Heart right ventricle (tissue), 16 donors: ENCODE measurements at regions not wholly inside any gene's neighbourhood (a gene's known extent, or its start where the extent isn't known, plus 50 kb on each side); places are given as distances from the start of the nearest gene placed in this dataset.

Experiments used
- ATAC-seq, 8 donors: fragments of 200-7000 bp; cut with Tn5 transposase; one replicate each; pipeline ENCODE4 v1.9.1; 2020; ENCODE audit warnings: mild to moderate bottlenecking in 8 of 8, moderate library complexity in 8 of 8, moderate number of reproducible peaks in 1 of 8
- DNase-seq, 2 donors: peaks; one replicate each; pipeline ENCODE4 v3.0.0-alpha.2; 2020
- H3K27ac ChIP-seq, 10 donors: fragments of 200-600 bp; sonication (generic) in 2 of 10; one replicate each; pipeline versions ENCODE4 v1.5.0 to v1.8.0; 2020 to 2022; ENCODE audit warnings: mild to moderate bottlenecking in 3 of 10
- H3K27me3 ChIP-seq, 7 donors: fragments of 200-600 bp; one replicate each; pipeline ENCODE4 v1.8.0; 2021 to 2022; ENCODE audit warnings: mild to moderate bottlenecking in 2 of 7
- H3K36me3 ChIP-seq, 9 donors: fragments of 200-600 bp; sonication (generic) in 1 of 9; one replicate each; pipeline versions ENCODE4 v1.5.0 to v1.8.0; 2020 to 2022; ENCODE audit warnings: mild to moderate bottlenecking in 2 of 9
- H3K4me1 ChIP-seq, 9 donors: fragments of 200-600 bp; sonication (generic) in 1 of 9; one replicate each; pipeline versions ENCODE4 v1.5.0 to v1.8.0; 2020 to 2022; ENCODE audit warnings: mild to moderate bottlenecking in 4 of 9
- H3K4me3 ChIP-seq, 10 donors: fragments of 200-600 bp; sonication (generic) in 2 of 10; one replicate each; pipeline versions ENCODE4 v1.5.0 to v1.8.0; 2020 to 2022; ENCODE audit warnings: mild to moderate bottlenecking in 7 of 10, moderate library complexity in 2 of 10
- H3K9me3 ChIP-seq, 11 donors: fragments of 200-600 bp in 10 of 11; sonication (generic) in 2 of 11; one replicate each; pipeline versions ENCODE4 v1.5.0 to v1.8.0; 2013 to 2022; ENCODE audit warnings: mild to moderate bottlenecking in 2 of 11, control low read depth in 1 of 11, moderate library complexity in 1 of 11
- WGBS, 2 donors: extraction: QIAGEN DNeasy Blood & Tissue Kit; methylation state at CpG; one replicate each; pipeline ENCODE4 v1.1.7; 2013; ENCODE audit warnings: inconsistent platforms in 1 of 2; 5-methylcytosine and 5-hydroxymethylcytosine counted together
- intact Hi-C, 10 donors: fragments of 100-400 bp; cut with DNase I; formaldehyde crosslinking; loops; one replicate each; pipeline versions ENCODE4 v1.11.1 to v1.14.2; 2022
- TF ChIP-seq, protein P1 (sequence below), 9 donors: fragments of 200-600 bp; sonication (generic) in 2 of 9; IDR thresholded peaks; one replicate each; pipeline versions ENCODE4 v1.5.0 to v1.8.0; 2021 to 2022; ENCODE audit warnings: antibody characterized with exemption in 9 of 9, mild to moderate bottlenecking in 5 of 9, moderate library complexity in 1 of 9
- donor health status: Arrhythmogenic right ventricular cardiomyopathy.
- donor health status: ischemic (EF 13 %, LVEDD 7.1; RV severe dilation, severe dysfunction).
- donor health status: healthy with polysubstance abuse.
- donor health status: DM: no; HTN: yes; CAD: no.
- donor health status: DM: no; HTN: no; CAD: no.
- donor health status: ischemic (EF 25% LVEDD 6.9; RV normal size, moderate dysfunction).
- donor health status: ischemic (EF 25% LVEDD 5.7; RV mildly dilated, moderate dysfunction).
- donor health status: healthy.
- donor health status: DM: yes; HTN: yes; CAD: no.
- donor health status: Ischemic cardiomyopathy.
- donor health status: ischemic (EF 35%, LVEDD 5.7; RV mildly dilated, moderate dysfunction).
- donor health status: nonischemic (EF 11% LVEDD 7.7; RV severe dilation, severe dysfunction).
- donor health status: DM: yes; HTN: yes; CAD: no.
- donor health status: PGD.
- donor health status: ischemic (EF 29% LVEDD 5.4; RV normal size, mild dysfunction).
- donor health status: nonischemic (EF 23%, LVEDD 6.1; RV moderate dilation, normal function).

DNA sequence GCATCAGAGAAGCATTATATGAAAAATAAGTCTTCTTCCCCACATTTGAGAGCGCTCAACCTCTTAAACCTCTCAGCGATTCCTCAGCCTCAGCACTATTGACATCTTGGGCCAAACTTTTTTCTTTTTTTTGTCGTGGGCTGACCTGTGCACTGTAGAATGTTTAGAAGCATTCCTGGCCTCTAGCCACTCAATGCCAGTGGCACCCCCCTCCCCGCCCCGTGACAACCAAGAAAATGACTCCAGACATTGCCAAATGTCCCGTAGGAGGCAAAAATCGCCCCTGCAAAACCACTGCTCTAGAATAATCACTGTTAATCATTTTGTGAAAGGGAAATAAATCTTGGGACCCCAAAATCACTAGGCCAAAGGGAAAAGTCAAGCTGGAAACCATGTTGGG, 129.1 kb upstream of the BOD1 start:
- 85 to 86% methylated on average over 7 of the region's 7 CpGs for WGBS, 2 donors
- no peak for ATAC-seq
- TF ChIP-seq, protein P1, sequence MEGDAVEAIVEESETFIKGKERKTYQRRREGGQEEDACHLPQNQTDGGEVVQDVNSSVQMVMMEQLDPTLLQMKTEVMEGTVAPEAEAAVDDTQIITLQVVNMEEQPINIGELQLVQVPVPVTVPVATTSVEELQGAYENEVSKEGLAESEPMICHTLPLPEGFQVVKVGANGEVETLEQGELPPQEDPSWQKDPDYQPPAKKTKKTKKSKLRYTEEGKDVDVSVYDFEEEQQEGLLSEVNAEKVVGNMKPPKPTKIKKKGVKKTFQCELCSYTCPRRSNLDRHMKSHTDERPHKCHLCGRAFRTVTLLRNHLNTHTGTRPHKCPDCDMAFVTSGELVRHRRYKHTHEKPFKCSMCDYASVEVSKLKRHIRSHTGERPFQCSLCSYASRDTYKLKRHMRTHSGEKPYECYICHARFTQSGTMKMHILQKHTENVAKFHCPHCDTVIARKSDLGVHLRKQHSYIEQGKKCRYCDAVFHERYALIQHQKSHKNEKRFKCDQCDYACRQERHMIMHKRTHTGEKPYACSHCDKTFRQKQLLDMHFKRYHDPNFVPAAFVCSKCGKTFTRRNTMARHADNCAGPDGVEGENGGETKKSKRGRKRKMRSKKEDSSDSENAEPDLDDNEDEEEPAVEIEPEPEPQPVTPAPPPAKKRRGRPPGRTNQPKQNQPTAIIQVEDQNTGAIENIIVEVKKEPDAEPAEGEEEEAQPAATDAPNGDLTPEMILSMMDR (IDR thresholded peaks at IDR 0.05), result no peak
- DNase-seq, result no peak
- Histone ChIP-seq H3K27me3 (no peaks in the 10 kb centered on the region), H3K27ac (no peak overlapping the region), H3K4me3 (no peak overlapping the region), H3K36me3 (no peaks in the 10 kb centered on the region), H3K9me3 (no peaks in the 10 kb centered on the region), H3K4me1 (peaks cover 0 to 20% (median 0%) of the 10 kb centered on the region in 9 donors)
- intact Hi-C loops, result no loop called here

DNA sequence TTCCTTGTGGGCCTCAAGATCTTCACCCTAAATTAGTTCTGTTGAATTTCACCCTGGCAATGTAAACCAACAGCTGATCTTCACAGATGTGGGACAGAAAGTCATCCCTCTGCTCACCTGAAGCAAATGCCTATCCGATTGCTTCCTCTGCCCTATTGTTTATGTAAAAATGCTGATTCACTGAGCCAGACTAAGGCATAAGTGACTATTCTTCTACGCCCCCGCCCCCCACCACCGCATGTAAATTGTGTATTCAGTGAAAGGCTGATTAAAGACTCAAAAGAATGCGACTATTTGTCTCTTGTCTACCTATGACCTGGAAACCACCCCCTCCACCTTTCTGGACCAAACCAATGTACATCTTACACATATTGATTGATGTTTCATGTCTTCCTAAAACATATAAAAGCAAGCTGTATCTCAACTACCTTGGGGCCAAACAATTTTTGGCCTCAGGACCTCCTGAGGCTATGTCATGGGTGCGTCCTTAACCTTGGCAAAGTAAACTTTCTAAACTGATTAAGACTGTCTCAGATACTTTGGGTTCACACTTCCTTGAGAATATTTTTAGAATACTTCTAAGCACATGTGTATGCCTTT, 129.7 kb upstream of the BOD1 start:
- H3K36me3 ChIP-seq, result no peaks in the 10 kb centered on the region
- no peaks in the 10 kb centered on the region for H3K9me3 ChIP-seq
- WGBS, 2 donors, result 80 to 90% methylated on average over 6 of the region's 6 CpGs
- DNase-seq (no peak), ATAC-seq (no peak)
- H3K4me1 ChIP-seq, result peaks cover 0 to 20% (median 0%) of the 10 kb centered on the region in 9 donors
- TF ChIP-seq, protein P1 (IDR thresholded peaks at IDR 0.05), result no peak
- H3K27me3 ChIP-seq, result no peaks in the 10 kb centered on the region
- H3K27ac ChIP-seq, result no peak overlapping the region
- H3K4me3 ChIP-seq, result no peak overlapping the region
- intact Hi-C loops, result no loop called here

DNA sequence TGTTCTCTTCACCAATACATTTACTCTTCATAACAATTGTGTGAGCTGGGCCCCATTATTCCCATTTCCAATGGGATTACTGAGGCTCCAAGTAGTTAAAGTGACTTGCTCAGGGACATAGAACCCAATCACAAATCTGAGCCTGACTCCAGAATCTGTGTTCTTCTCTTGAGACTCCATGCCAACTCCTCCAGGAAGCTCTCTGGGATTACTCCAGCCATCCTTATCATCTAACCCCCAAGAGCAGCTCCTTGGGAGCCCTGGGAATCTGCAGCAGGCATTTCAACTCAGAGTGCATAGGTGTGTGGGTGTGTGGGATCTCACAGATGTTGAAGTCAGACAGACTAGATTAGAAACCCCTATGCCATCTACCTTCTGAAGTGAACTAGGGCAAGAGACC, 131.4 kb upstream of the BOD1 start:
- H3K9me3 ChIP-seq, result no peaks in the 10 kb centered on the region
- H3K36me3 ChIP-seq, result no peaks in the 10 kb centered on the region
- TF ChIP-seq, protein P1 (IDR thresholded peaks at IDR 0.05), result no peak
- H3K27ac ChIP-seq, result no peak overlapping the region
- no peaks in the 10 kb centered on the region for H3K27me3 ChIP-seq
- H3K4me3 ChIP-seq, result no peak overlapping the region
- H3K4me1 ChIP-seq, result peaks cover 0 to 14% (median 0%) of the 10 kb centered on the region in 9 donors
- DNase-seq (no peak), ATAC-seq (no peak)
- intact Hi-C loops, result no loop called here

DNA sequence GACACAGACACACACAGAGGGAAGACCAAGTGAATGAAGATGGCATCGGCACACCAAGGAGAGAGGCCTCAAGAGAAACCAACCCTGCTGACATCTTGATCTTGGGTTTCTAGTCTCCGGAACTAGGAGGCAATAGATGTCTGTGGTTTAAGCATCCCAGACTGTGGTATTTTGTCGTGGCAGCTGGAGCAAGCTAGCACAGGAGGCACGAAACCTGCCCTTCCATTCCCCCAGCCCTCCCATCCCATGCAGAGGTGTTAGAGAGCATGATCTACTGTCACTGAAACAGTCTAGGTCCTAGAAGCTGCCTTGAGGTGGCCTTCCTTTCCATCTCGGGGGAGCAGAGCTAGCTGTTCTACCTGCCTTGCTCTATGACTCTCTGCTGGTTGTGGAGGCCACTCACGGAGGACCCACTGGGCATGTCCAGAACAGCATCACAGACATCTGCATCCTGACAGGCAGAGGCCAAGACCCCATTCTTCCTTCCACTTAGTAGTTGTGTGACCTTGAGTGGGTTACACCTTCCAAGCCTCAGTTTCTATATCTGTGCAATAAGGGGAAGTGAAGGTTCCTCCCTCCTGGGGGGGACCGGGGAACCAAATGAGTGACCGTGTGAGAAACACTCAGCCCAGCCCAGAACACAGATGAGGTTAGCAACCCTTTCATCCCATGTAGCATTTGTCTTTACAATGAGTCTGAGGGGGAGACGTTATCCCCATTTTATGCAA, 134.3 kb upstream of the BOD1 start:
- 88 to 89% methylated on average over 9 of the region's 9 CpGs for WGBS, 2 donors
- H3K27ac ChIP-seq, result no peak overlapping the region
- ATAC-seq (no peak), DNase-seq (no peak)
- no peaks in the 10 kb centered on the region for H3K36me3 ChIP-seq
- intact Hi-C loops, result loop anchor here in 4 of 10 donors (5.0 to 10.0 kb wide), 4 partner anchors 43 to 224 kb away; no protein-coding TSS in a partner anchor
- H3K27me3 ChIP-seq, result no peaks in the 10 kb centered on the region
- H3K9me3 ChIP-seq, result no peaks in the 10 kb centered on the region
- TF ChIP-seq, protein P1 (IDR thresholded peaks at IDR 0.05), result no peak
- H3K4me3 ChIP-seq, result no peak overlapping the region
- peaks cover 0 to 16% (median 0%) of the 10 kb centered on the region in 9 donors for H3K4me1 ChIP-seq
